Naive thymus-derived CD4-positive, alpha-beta T cell (primary cell): ENCODE measurements at regions not wholly inside any gene's neighbourhood (a gene's known extent, or its start where the extent isn't known, plus 50 kb on each side); places are given as distances from the start of the nearest gene placed in this dataset.

Experiments
- ATAC-seq: fragments of 150-1000 bp; cut with Tn5 transposase; 2 replicates; pipeline ENCODE4 v1.10.0; 2021; ENCODE audit warnings: mild to moderate bottlenecking, moderate library complexity
- CTCF ChIA-PET: fragments of 350-600 bp; sonication (Branson Sonifier 250); formaldehyde crosslinking; loops from one replicate; lab custom pipeline; 2021; ENCODE audit warnings: antibody characterized with exemption; lab: Charles Lee
- POLR2A ChIA-PET: fragments of 350-600 bp; sonication (Branson Sonifier 250); formaldehyde crosslinking; loops from one replicate; lab custom pipeline; 2021; ENCODE audit warnings: antibody characterized with exemption, inconsistent platforms; lab: Charles Lee
- DNase-seq, 9 donors: peaks; one replicate each; pipeline versions ENCODE4 v3.0.0 to v3.0.0-alpha.2; 2020 to 2022; ENCODE audit warnings: mixed read lengths in 1 of 9
- H3K27ac ChIP-seq: one replicate; pipeline ENCODE4 v1.7.0; 2013; ENCODE audit warnings: mild to moderate bottlenecking, low read depth, low read length, moderate library complexity
- H3K27me3 ChIP-seq, 2 donors: one replicate each; pipeline ENCODE4 v1.7.0; 2013; ENCODE audit warnings: low read length in 2 of 2, mild to moderate bottlenecking in 2 of 2, moderate library complexity in 2 of 2; ENCODE audit not compliant: control insufficient read depth in 2 of 2, insufficient read depth in 2 of 2
- H3K36me3 ChIP-seq, 3 experiments: 1 replicate in 2 of 3; 2 replicates in 1 of 3; pipeline ENCODE4 v1.7.0; 2013; ENCODE audit warnings: low read length in 3 of 3, mild to moderate bottlenecking in 3 of 3, moderate library complexity in 1 of 3; ENCODE audit not compliant: insufficient read depth in 3 of 3, control insufficient read depth in 2 of 3
- H3K4me1 ChIP-seq, 2 donors: one replicate each; pipeline ENCODE4 v1.7.0; 2013; ENCODE audit warnings: low read length in 2 of 2, mild to moderate bottlenecking in 2 of 2, moderate library complexity in 1 of 2; ENCODE audit not compliant: control insufficient read depth in 2 of 2, insufficient read depth in 2 of 2
- H3K4me3 ChIP-seq: 2 replicates; pipeline ENCODE4 v1.7.0; 2013; ENCODE audit warnings: mild to moderate bottlenecking, low read length
- H3K9me3 ChIP-seq, 3 experiments: 1 replicate in 2 of 3; 2 replicates in 1 of 3; pipeline ENCODE4 v1.7.0; 2013; ENCODE audit warnings: low read length in 3 of 3; ENCODE audit not compliant: control insufficient read depth in 2 of 3
- H3K27ac Mint-ChIP-seq, 9 donors: one replicate each; pipeline ENCODE4 v1.8.0; 2020 to 2022; ENCODE audit warnings: mixed read lengths in 9 of 9, mild to moderate bottlenecking in 8 of 9, moderate library complexity in 5 of 9, inconsistent platforms in 2 of 9
- H3K27me3 Mint-ChIP-seq, 5 donors: one replicate each; pipeline ENCODE4 v1.8.0; 2021 to 2022; ENCODE audit warnings: mixed read lengths in 5 of 5, mild to moderate bottlenecking in 1 of 5
- H3K36me3 Mint-ChIP-seq, 5 donors: one replicate each; pipeline ENCODE4 v1.8.0; 2020 to 2022; ENCODE audit warnings: mixed read lengths in 5 of 5, mild to moderate bottlenecking in 3 of 5, inconsistent platforms in 1 of 5
- H3K4me1 Mint-ChIP-seq, 7 donors: one replicate each; pipeline ENCODE4 v1.8.0; 2020 to 2022; ENCODE audit warnings: mixed read lengths in 7 of 7, mild to moderate bottlenecking in 3 of 7, inconsistent platforms in 1 of 7
- H3K4me3 Mint-ChIP-seq, 10 donors: one replicate each; pipeline ENCODE4 v1.8.0; 2020 to 2022; ENCODE audit warnings: mild to moderate bottlenecking in 10 of 10, mixed read lengths in 10 of 10, moderate library complexity in 6 of 10, inconsistent platforms in 2 of 10
- H3K9me3 Mint-ChIP-seq, 11 donors: one replicate each; pipeline ENCODE4 v1.8.0; 2020 to 2022; ENCODE audit warnings: mixed read lengths in 11 of 11, mild to moderate bottlenecking in 4 of 11, inconsistent platforms in 1 of 11, moderate library complexity in 1 of 11
- intact Hi-C, 2 donors: fragments of 100-400 bp; cut with micrococcal nuclease; formaldehyde crosslinking; loops; one replicate each; pipeline ENCODE4 v1.15.1; 2023

DNA sequence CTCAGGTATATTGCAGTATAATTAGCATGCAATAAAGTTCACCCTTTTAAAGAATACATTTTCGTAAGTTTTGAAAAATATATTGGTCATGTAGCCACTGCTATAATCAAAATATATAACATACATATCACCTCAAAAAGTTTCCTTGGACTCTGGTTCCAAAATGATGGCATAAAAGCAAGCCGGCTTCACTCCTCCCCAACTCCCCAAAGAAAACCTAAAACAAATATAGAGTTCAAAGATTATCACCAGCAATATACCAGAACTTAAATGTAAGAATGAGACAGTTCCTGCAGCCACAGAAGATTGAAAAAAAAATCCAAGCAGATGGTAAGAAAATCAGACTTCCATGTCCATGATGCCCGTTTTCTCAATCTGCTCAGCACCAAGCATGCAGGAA, 104.3 kb downstream of the APIP start:
- POLR2A ChIA-PET: no interaction called here

GRCh38 chr11:34810107-34810562, 106.0 kb downstream of the APIP start:
- DNase-seq (no peak), ATAC-seq (no peak)
- Histone ChIP-seq H3K27ac (no peak overlapping the region), H3K9me3 (peaks cover 0 to 13% (median 0%) of the 10 kb centered on the region in 3 experiments), H3K4me1 (no peaks in the 10 kb centered on the region), H3K27me3 (no peaks in the 10 kb centered on the region), H3K36me3 (no peaks in the 10 kb centered on the region), H3K4me3 (no peak overlapping the region)
- POLR2A ChIA-PET: no interaction called here
- peaks cover 12 to 51% (median 36%) of the 10 kb centered on the region in 11 donors for H3K9me3 Mint-ChIP-seq
- peak overlapping the region in 1 of 10 donors; percentile 3 for H3K4me3 Mint-ChIP-seq
- H3K27ac Mint-ChIP-seq: peak overlapping the region in 1 of 9 donors; percentile 31
- CTCF ChIA-PET: no interaction called here
- intact Hi-C loops: no loop called here
- H3K4me1 Mint-ChIP-seq: peaks cover 0 to 9% (median 0%) of the 10 kb centered on the region in 7 donors
- peaks cover 18 to 55% (median 27%) of the 10 kb centered on the region in 5 donors for H3K27me3 Mint-ChIP-seq
- peaks cover 0 to 14% (median 8%) of the 10 kb centered on the region in 5 donors for H3K36me3 Mint-ChIP-seq

More for the DNA sequence above, 104.3 kb downstream of the APIP start:
- CTCF ChIA-PET: no interaction called here
- H3K9me3 ChIP-seq: peaks cover 0 to 13% (median 0%) of the 10 kb centered on the region in 3 experiments
- no peaks in the 10 kb centered on the region for H3K36me3 ChIP-seq
- Mint-ChIP-seq H3K27me3 (peaks cover 5 to 42% (median 23%) of the 10 kb centered on the region in 5 donors), H3K4me3 (peak overlapping the region in 1 of 10 donors; percentile 10), H3K27ac (no peak overlapping the region), H3K9me3 (peaks cover 14 to 56% (median 36%) of the 10 kb centered on the region in 11 donors), H3K36me3 (peaks cover 0 to 14% (median 8%) of the 10 kb centered on the region in 5 donors), H3K4me1 (peaks cover 0 to 9% (median 0%) of the 10 kb centered on the region in 7 donors)
- intact Hi-C loops: no loop called here
- no peaks in the 10 kb centered on the region for H3K4me1 ChIP-seq
- ATAC-seq: no peak
- no peak for DNase-seq
- no peaks in the 10 kb centered on the region for H3K27me3 ChIP-seq
- no peak overlapping the region for H3K4me3 ChIP-seq
- H3K27ac ChIP-seq: no peak overlapping the region

- peak overlapping the region in 2 of 10 donors; percentile 3 to 18 for H3K4me3 Mint-ChIP-seq
- intact Hi-C loops: no loop called here
- Histone ChIP-seq H3K27me3 (no peaks in the 10 kb centered on the region), H3K4me3 (no peak overlapping the region), H3K4me1 (no peaks in the 10 kb centered on the region), H3K36me3 (no peaks in the 10 kb centered on the region), H3K27ac (no peak overlapping the region), H3K9me3 (peaks cover 0 to 13% (median 0%) of the 10 kb centered on the region in 3 experiments)
- H3K36me3 Mint-ChIP-seq: peaks cover 0 to 14% (median 8%) of the 10 kb centered on the region in 5 donors
- no peak for ATAC-seq
- CTCF ChIA-PET: no interaction called here
- H3K9me3 Mint-ChIP-seq: peaks cover 12 to 51% (median 36%) of the 10 kb centered on the region in 11 donors
- POLR2A ChIA-PET: no interaction called here
- peaks cover 0 to 9% (median 0%) of the 10 kb centered on the region in 7 donors for H3K4me1 Mint-ChIP-seq
- DNase-seq: no peak
- H3K27ac Mint-ChIP-seq: peak overlapping the region in 1 of 9 donors; percentile 31
- H3K27me3 Mint-ChIP-seq: peaks cover 23 to 60% (median 34%) of the 10 kb centered on the region in 5 donors
Measured at GRCh38 chr11:34809191-34810106, 106.7 kb downstream of the APIP start.

GRCh38 chr11:34806875-34807274, 109.3 kb downstream of the APIP start:
- Histone ChIP-seq H3K27ac (no peak overlapping the region), H3K9me3 (peaks cover 0 to 1% (median 0%) of the 10 kb centered on the region in 3 experiments), H3K36me3 (no peaks in the 10 kb centered on the region), H3K4me3 (no peak overlapping the region), H3K4me1 (no peaks in the 10 kb centered on the region), H3K27me3 (no peaks in the 10 kb centered on the region)
- DNase-seq (no peak), ATAC-seq (no peak)
- POLR2A ChIA-PET: no interaction called here
- Mint-ChIP-seq H3K27me3 (peaks cover 28 to 56% (median 37%) of the 10 kb centered on the region in 5 donors), H3K36me3 (peaks cover 0 to 12% (median 8%) of the 10 kb centered on the region in 5 donors), H3K4me1 (peaks cover 0 to 9% (median 0%) of the 10 kb centered on the region in 7 donors), H3K4me3 (no peak overlapping the region), H3K9me3 (peaks cover 6 to 33% (median 22%) of the 10 kb centered on the region in 11 donors), H3K27ac (no peak overlapping the region)
- CTCF ChIA-PET: no interaction called here
- intact Hi-C loops: no loop called here

GRCh38 chr11:34805937-34806336, 110.2 kb downstream of the APIP start:
- ChIA-PET CTCF (no interaction called here), POLR2A (no interaction called here)
- H3K4me3 ChIP-seq: no peak overlapping the region
- no peaks in the 10 kb centered on the region for H3K27me3 ChIP-seq
- ATAC-seq (no peak), DNase-seq (no peak)
- no peaks in the 10 kb centered on the region for H3K36me3 ChIP-seq
- H3K36me3 Mint-ChIP-seq: peaks cover 0 to 10% (median 8%) of the 10 kb centered on the region in 5 donors
- H3K27ac Mint-ChIP-seq: no peak overlapping the region
- H3K4me1 Mint-ChIP-seq: peaks cover 0 to 9% (median 0%) of the 10 kb centered on the region in 7 donors
- H3K27ac ChIP-seq: no peak overlapping the region
- intact Hi-C loops: no loop called here
- peaks cover 28 to 57% (median 33%) of the 10 kb centered on the region in 5 donors for H3K27me3 Mint-ChIP-seq
- peaks cover 6 to 25% (median 17%) of the 10 kb centered on the region in 11 donors for H3K9me3 Mint-ChIP-seq
- H3K9me3 ChIP-seq: no peaks in the 10 kb centered on the region
- no peaks in the 10 kb centered on the region for H3K4me1 ChIP-seq
- no peak overlapping the region for H3K4me3 Mint-ChIP-seq

DNA sequence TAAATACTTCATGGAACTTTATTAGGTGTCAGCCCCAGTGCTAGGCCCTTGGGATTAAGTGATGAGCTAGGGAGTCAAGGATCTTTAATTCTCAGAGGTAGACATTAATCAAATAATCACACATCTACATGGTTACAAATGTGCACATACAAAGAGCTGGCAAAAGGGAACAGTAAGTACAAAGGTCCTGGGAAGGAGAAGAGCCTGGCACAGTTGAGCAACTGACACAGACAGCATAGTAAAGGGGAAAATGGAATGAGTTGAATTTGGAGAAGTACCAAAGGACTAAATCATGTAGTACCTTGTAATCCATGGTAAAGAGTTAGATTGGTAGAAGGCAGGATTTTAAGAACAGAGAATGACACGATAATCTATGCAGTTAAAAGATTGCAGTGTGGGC, 116.3 kb downstream of the APIP start:
- H3K27ac Mint-ChIP-seq: no peak overlapping the region
- no peak overlapping the region for H3K4me3 Mint-ChIP-seq
- Histone ChIP-seq H3K27me3 (no peaks in the 10 kb centered on the region), H3K4me3 (no peak overlapping the region), H3K27ac (no peak overlapping the region), H3K4me1 (no peaks in the 10 kb centered on the region), H3K9me3 (no peaks in the 10 kb centered on the region), H3K36me3 (no peaks in the 10 kb centered on the region)
- intact Hi-C loops: no loop called here
- ChIA-PET POLR2A (no interaction called here), CTCF (no interaction called here)
- peaks cover 8 to 29% (median 15%) of the 10 kb centered on the region in 5 donors for H3K27me3 Mint-ChIP-seq
- no peak for DNase-seq
- H3K36me3 Mint-ChIP-seq: no peaks in the 10 kb centered on the region
- no peak for ATAC-seq
- H3K4me1 Mint-ChIP-seq: no peaks in the 10 kb centered on the region
- peaks cover 0 to 3% (median 0%) of the 10 kb centered on the region in 11 donors for H3K9me3 Mint-ChIP-seq
